ENCODE measurements at regions not wholly inside any gene's neighbourhood (a gene's known extent, or its start where the extent isn't known, plus 50 kb on each side); places are given as distances from the start of the nearest gene placed in this dataset.

DNA sequence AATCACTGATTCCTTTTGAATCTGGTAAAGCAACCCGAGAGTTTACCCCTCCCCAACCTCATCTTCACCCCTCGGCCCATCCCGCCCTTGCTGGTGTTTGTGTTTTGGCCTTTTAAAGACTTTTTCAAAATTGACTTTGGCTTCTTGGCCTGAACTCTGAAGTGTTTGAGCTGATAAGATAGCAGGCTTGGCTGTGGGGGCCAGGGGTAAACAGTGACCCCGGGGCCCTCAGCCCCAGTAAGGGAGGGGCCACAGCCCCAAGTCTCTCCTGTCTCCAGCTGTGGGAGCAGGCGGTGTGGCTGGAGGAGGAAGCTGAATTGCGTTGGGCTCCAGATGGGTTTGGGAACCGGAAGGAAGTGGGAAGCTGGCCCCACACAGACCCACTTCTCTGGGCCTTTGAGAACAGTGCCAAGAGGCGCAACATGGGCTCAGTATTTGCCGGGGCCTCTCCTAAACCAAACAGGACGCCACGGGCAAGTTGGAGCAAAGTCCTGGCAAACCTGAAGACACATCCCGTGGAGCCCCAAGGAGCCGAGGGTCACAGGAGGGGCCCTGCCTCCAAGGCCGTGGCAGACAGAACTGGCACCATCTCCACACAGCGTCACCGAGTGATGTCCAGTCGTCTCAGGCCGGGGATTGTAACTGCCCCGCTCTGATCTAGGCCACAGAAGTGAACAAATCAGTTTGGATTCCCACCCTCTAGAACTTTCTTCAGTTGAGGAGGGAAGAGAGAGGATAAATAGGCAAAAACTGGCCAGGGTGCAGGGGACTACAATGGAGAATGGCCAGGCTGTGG lies 54.3 kb upstream of the PTPN1 start:
- Histone ChIP-seq H3K4me3 (no peak overlapping the region), H3K27ac (no peak overlapping the region), H3K4me1 (ENCODE audit: control insufficient read depth in 1 of 2, low read depth in 2 of 2) (peaks cover 2 to 33% of the 10 kb centered on the region in 2 donors), H3K36me3 (no peaks in the 10 kb centered on the region), H3K9me3 (no peaks in the 10 kb centered on the region), H3K27me3 (replicated peaks; ENCODE audit: insufficient read depth) (no peaks in the 10 kb centered on the region)
- DNase-seq (ENCODE audit: low spot score) (no peak), ATAC-seq (ENCODE audit: insufficient number of reproducible peaks, low FRiP score, low read depth) (no peak)
- TF ChIP-seq, protein P1, sequence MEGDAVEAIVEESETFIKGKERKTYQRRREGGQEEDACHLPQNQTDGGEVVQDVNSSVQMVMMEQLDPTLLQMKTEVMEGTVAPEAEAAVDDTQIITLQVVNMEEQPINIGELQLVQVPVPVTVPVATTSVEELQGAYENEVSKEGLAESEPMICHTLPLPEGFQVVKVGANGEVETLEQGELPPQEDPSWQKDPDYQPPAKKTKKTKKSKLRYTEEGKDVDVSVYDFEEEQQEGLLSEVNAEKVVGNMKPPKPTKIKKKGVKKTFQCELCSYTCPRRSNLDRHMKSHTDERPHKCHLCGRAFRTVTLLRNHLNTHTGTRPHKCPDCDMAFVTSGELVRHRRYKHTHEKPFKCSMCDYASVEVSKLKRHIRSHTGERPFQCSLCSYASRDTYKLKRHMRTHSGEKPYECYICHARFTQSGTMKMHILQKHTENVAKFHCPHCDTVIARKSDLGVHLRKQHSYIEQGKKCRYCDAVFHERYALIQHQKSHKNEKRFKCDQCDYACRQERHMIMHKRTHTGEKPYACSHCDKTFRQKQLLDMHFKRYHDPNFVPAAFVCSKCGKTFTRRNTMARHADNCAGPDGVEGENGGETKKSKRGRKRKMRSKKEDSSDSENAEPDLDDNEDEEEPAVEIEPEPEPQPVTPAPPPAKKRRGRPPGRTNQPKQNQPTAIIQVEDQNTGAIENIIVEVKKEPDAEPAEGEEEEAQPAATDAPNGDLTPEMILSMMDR (IDR thresholded peaks at IDR 0.05) = no peak

DNA sequence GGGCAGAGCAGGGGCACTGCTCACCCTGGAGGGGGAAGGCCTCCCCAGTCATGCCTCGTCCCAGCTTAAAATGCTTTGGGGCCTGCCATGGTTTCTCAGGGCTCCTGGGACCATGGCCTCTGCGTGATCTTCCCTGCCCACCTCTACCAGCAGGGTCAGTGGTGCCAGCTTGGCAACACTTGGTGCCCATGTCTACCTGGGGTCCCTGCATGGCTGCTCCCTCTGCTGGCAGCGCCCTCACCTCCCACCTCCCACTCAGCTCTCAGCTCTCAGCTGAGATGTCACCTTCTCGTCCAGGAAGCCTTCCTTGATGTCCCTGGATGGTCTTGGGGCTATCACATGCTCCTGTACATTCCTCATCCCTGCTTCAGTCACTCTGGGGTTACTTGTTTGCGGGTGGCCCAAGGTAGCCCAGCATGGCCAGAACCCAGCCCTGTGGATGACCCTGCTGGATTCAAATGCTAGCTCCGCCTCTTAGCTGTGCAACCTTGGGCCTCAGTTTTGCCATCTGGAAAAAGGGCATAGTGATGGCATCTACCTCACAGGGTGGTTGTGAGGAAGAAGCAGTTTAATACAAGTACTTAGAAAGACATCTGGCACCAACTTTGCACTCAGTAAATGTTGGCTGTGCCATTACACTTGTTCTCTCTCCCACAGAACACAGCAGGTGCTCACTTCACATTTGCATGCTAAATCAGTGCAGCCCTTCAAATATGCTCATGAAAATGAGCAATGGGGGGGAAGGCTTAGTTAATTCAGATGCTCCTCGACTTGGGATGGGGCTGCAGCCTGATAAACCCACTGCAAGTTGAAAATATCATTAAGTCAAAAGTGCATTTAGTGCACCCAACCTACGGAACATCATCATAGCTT lies 53.5 kb upstream of the PTPN1 start:
- TF ChIP-seq, protein P1 (IDR thresholded peaks at IDR 0.05) = no peak
- Histone ChIP-seq H3K4me1 (ENCODE audit: control insufficient read depth in 1 of 2, low read depth in 2 of 2) (peaks cover 0 to 31% of the 10 kb centered on the region in 2 donors), H3K4me3 (no peak overlapping the region), H3K36me3 (no peaks in the 10 kb centered on the region), H3K27ac (no peak overlapping the region), H3K9me3 (no peaks in the 10 kb centered on the region), H3K27me3 (replicated peaks; ENCODE audit: insufficient read depth) (no peaks in the 10 kb centered on the region)
- DNase-seq (ENCODE audit: low spot score) (no peak), ATAC-seq (ENCODE audit: insufficient number of reproducible peaks, low FRiP score, low read depth) (no peak)

DNA sequence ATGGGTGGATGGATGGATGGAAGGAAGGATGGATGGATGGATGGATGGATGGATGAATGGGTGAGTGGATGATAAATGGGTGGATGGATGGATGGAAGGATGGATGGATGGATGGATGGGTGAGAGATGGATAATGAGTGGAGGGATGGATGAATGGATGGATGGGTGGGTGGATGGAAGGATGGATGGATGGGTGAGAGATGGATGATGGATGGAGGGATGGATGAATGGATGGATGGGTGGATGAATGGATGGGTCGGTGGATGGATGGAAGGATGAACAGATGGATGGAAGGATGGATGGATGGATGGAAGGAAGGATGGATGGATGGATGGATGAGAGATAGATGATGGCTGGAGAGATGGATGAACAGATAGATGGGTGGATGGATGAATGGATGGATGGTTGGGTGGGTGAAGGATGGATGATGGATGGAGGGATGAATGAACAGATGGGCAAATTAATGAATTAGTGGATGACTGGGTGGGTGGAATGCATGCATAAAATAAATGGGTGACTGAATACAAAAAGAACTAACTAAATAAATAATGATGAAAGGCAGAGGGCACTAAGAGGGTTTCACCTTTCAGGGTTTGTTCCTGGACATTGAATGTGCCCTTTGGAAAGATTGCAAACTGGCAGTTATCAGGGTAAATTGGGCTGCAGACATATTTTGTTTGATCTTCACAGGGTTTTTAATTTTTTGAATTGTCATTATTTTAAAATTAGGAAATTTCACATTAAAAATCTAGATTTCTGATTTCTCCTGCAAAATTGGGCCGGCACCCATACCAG lies 50.9 kb upstream of the PTPN1 start:
- H3K4me3 ChIP-seq = no peak overlapping the region
- peaks cover 0 to 29% of the 10 kb centered on the region in 2 donors for H3K4me1 ChIP-seq (ENCODE audit: control insufficient read depth in 1 of 2, low read depth in 2 of 2)
- DNase-seq (ENCODE audit: low spot score) (no peak), ATAC-seq (ENCODE audit: insufficient number of reproducible peaks, low FRiP score, low read depth) (no peak)
- TF ChIP-seq, protein P1 (IDR thresholded peaks at IDR 0.05) = no peak
- H3K27ac ChIP-seq = no peak overlapping the region
- H3K36me3 ChIP-seq = no peaks in the 10 kb centered on the region
- no peaks in the 10 kb centered on the region for H3K27me3 ChIP-seq (replicated peaks; ENCODE audit: insufficient read depth)
- H3K9me3 ChIP-seq = no peaks in the 10 kb centered on the region

DNA sequence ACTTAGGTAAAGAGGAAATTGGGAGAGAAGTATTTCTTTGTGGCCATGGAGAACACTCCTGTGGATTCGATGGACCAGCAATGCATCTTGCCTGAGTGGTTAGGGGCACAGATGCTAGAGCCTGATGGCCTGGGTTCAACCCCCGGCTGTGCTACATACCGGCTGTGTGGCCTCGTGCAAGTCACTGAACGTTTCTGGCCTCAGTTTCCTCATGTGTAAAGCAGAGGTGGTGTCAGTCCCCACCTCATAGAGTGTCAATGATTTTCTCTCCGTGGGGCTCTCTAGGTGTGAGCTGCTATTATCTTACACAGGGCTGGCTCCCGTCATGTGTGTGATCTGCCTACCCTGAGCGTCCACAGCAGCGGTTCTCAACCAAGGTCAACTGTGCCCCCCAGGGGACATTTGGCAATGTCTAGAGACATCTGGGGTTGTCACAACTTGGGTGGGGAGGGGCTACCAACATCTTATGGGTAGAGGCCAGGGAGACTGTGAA lies 50.0 kb upstream of the PTPN1 start:
- TF ChIP-seq, protein P1 (IDR thresholded peaks at IDR 0.05) = no peak
- Histone ChIP-seq H3K4me1 (ENCODE audit: control insufficient read depth in 1 of 2, low read depth in 2 of 2) (peaks cover 0 to 29% of the 10 kb centered on the region in 2 donors), H3K27ac (no peak overlapping the region), H3K9me3 (no peaks in the 10 kb centered on the region), H3K4me3 (no peak overlapping the region), H3K36me3 (no peaks in the 10 kb centered on the region), H3K27me3 (replicated peaks; ENCODE audit: insufficient read depth) (no peaks in the 10 kb centered on the region)
- DNase-seq (ENCODE audit: low spot score) = no peak
- peak; percentile 8 for ATAC-seq (ENCODE audit: insufficient number of reproducible peaks, low FRiP score, low read depth)
